Neutrophil (primary cell): ENCODE measurements at regions not wholly inside any gene's neighbourhood (a gene's known extent, or its start where the extent isn't known, plus 50 kb on each side); places are given as distances from the start of the nearest gene placed in this dataset.

Experiments
- H3K27ac ChIP-seq: fragments of 200-600 bp; sonication (generic); 2 replicates; pipeline ENCODE4 v1.5.1; 2016; ENCODE audit warnings: mild to moderate bottlenecking, moderate library complexity
- H3K27me3 ChIP-seq: fragments of 200-600 bp; sonication (generic); 2 replicates; pipeline ENCODE4 v1.6.0; 2016; ENCODE audit warnings: mild to moderate bottlenecking
- H3K36me3 ChIP-seq: fragments of 200-600 bp; sonication (generic); 2 replicates; pipeline ENCODE4 v1.5.1; 2017
- H3K4me1 ChIP-seq, 2 experiments: fragments of 200-600 bp in 1 of 2; sonication (generic) in 1 of 2; 1 replicate in 1 of 2; 2 replicates in 1 of 2; pipeline versions ENCODE4 v1.5.1 to v1.6.1; 2013 to 2016; ENCODE audit warnings: low read depth in 1 of 2, low read length in 1 of 2, mild to moderate bottlenecking in 1 of 2, moderate library complexity in 1 of 2; ENCODE audit not compliant: control insufficient read depth in 1 of 2, insufficient read depth in 1 of 2
- H3K4me3 ChIP-seq, 2 experiments: fragments of 200-600 bp in 1 of 2; sonication (generic) in 1 of 2; 1 replicate in 1 of 2; 2 replicates in 1 of 2; pipeline ENCODE4 v1.5.1; 2013 to 2016; ENCODE audit warnings: low read depth in 1 of 2, low read length in 1 of 2, mild to moderate bottlenecking in 1 of 2, moderate library complexity in 1 of 2
- H3K9me3 ChIP-seq: fragments of 200-600 bp; sonication (generic); 2 replicates; pipeline ENCODE4 v1.5.1; 2016
- TF ChIP-seq, protein P1 (sequence below): fragments of 200-600 bp; sonication (generic); IDR thresholded peaks from 2 replicates; pipeline ENCODE4 v1.5.1; 2016; ENCODE audit warnings: antibody characterized with exemption

DNA sequence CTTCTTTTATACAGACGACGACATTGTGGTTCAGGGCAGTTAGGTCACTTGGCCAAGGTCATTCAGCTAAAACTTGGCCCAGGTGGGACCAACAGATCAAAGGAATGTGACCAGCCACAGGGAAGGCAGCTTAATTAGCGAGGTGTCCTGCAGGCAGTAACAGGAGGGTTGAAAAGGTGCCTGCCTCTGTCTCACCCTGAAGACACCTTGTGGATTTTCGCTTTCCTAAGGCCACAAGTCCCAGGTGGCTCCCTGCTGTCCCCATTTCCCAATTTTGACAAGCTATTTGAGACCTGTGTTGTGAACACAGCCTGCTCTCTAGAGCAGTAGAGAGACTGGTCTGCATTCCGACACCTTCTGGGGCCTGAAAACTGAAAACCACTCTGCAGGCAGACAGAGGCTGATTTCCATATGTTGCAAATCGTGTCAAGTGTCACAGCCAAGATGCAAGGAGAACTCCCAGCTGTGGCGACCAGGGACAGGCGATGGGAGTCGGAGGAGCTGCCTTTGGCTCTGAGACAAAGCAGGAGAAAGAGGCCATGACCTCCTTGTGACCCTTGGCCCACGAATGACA lies 593.1 kb upstream of the CDH5 start:
- TF ChIP-seq, protein P1, sequence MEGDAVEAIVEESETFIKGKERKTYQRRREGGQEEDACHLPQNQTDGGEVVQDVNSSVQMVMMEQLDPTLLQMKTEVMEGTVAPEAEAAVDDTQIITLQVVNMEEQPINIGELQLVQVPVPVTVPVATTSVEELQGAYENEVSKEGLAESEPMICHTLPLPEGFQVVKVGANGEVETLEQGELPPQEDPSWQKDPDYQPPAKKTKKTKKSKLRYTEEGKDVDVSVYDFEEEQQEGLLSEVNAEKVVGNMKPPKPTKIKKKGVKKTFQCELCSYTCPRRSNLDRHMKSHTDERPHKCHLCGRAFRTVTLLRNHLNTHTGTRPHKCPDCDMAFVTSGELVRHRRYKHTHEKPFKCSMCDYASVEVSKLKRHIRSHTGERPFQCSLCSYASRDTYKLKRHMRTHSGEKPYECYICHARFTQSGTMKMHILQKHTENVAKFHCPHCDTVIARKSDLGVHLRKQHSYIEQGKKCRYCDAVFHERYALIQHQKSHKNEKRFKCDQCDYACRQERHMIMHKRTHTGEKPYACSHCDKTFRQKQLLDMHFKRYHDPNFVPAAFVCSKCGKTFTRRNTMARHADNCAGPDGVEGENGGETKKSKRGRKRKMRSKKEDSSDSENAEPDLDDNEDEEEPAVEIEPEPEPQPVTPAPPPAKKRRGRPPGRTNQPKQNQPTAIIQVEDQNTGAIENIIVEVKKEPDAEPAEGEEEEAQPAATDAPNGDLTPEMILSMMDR, result no peak
- Histone ChIP-seq H3K4me1 (no peaks in the 10 kb centered on the region), H3K9me3 (no peaks in the 10 kb centered on the region), H3K36me3 (no peaks in the 10 kb centered on the region), H3K4me3 (no peak overlapping the region), H3K27ac (no peak overlapping the region), H3K27me3 (no peaks in the 10 kb centered on the region)

DNA sequence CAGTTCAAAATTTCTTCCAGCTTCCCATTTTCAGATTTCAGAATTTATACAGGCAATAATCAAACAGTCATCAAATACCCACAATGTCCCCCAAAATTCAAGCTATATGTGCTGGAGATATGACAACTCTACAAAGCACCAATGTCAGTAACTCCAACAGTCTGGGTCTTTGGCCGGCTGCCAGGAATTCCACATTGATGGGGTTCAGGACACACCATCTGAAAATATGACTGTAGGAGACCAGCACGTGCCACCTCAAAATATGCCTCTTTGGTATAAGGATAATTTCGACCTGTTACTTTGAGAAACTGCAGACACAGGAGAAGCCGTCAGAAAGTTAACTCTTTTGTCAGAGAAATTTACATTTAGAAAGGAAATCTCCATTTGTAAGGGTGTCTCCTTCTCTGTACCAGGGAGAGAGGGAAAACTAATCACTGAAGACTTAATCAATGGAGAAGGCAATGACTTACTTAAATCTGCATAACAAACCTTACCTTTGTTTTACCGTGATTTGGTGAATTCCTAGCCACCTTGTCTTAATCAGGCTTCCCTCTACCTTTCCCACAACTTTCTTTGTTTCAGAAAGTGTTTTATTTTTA lies 594.3 kb upstream of the CDH5 start:
- TF ChIP-seq, protein P1, result no peak
- no peak overlapping the region for H3K4me3 ChIP-seq
- no peaks in the 10 kb centered on the region for H3K36me3 ChIP-seq
- no peaks in the 10 kb centered on the region for H3K27me3 ChIP-seq
- H3K27ac ChIP-seq, result no peak overlapping the region
- H3K4me1 ChIP-seq, result no peaks in the 10 kb centered on the region
- H3K9me3 ChIP-seq, result no peaks in the 10 kb centered on the region

DNA sequence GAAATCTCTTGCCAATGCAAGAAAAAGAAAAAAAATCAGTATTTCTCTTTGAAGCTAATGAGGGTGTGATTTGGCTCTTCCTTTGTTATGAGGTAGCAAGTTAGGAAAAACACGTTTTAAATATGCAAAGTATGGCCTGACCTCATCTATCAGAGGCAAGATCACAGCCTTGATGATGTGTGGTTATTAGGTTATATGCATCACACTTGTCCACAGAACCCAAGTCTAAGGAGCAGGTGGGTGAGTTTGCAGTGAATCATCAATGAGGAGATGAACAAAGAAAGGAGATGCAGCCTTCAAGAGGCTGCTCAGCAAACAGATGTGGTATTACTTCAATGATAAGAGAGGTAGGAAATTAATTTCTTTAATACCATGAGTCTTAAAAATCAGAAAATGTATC lies 594.8 kb upstream of the CDH5 start:
- Histone ChIP-seq H3K9me3 (no peaks in the 10 kb centered on the region), H3K4me1 (no peaks in the 10 kb centered on the region), H3K27me3 (no peaks in the 10 kb centered on the region), H3K27ac (no peak overlapping the region), H3K36me3 (no peaks in the 10 kb centered on the region), H3K4me3 (no peak overlapping the region)
- TF ChIP-seq, protein P1, result no peak

DNA sequence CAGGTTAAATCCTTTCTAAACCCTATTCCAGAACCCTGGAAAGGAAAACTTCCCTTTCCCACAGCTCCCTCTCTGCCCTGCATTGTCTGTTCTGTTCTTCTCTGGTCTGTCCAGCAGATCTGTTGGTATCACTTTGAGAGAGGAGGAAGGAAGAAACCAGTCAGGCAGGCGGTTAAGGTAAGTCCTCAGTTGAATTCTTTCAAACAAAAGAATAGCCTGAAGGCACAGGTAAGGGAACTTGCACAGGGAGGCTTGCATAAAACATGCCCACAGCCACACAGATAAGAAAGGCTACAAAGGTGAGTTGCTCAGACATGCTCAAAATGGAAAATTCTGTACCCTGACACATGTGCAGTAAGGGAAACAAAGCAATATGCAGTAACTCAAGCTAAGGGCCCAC lies 595.7 kb upstream of the CDH5 start:
- Histone ChIP-seq H3K27me3 (no peaks in the 10 kb centered on the region), H3K4me1 (no peaks in the 10 kb centered on the region), H3K27ac (no peak overlapping the region), H3K4me3 (no peak overlapping the region), H3K9me3 (no peaks in the 10 kb centered on the region), H3K36me3 (no peaks in the 10 kb centered on the region)
- TF ChIP-seq, protein P1, result no peak

DNA sequence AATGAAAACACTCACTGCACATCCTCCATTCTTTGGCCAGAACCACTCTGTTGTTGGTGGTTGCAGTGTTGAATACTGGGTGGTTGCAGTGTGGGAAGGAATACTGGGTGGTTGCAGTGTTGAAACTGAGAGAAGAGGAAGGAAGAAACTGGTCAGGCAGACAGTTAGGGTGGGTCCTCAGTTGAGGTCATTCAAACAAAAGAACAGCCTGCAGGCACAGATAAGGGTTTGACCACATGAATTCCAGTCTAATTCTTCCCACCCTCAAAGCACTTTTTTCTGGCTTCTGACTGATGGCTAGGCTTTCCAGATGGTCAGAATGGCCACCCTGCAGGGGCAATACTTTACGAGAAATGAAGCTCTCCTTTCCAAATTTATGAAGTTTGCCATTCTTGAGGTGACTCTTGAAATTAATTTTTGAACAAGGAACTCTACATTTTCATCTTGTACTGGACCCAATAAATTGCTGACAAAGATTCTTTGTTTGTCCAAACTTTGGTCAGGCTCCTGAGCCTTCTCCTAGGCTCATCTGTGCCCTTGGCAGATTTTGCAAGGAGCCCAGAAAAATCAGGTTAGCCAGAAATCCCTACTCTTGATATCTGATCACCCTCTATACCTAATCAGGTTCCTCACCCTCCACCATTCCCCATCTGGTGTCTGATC lies 596.6 kb upstream of the CDH5 start:
- TF ChIP-seq, protein P1, result no peak
- no peaks in the 10 kb centered on the region for H3K27me3 ChIP-seq
- H3K4me1 ChIP-seq, result no peaks in the 10 kb centered on the region
- no peaks in the 10 kb centered on the region for H3K9me3 ChIP-seq
- H3K27ac ChIP-seq, result no peak overlapping the region
- no peaks in the 10 kb centered on the region for H3K36me3 ChIP-seq
- H3K4me3 ChIP-seq, result no peak overlapping the region
